Endometrium (tissue), 2 donors: ENCODE measurements at regions not wholly inside any gene's neighbourhood (a gene's known extent, or its start where the extent isn't known, plus 50 kb on each side); places are given as distances from the start of the nearest gene placed in this dataset.
"Not testable (repeated sequence)": the region's sequence is repeated elsewhere in the genome, so short reads cannot be mapped to it uniquely, and the experiment has no call there.

Experiments
- FAIRE-seq: peaks from 2 replicates; lab custom pipeline; 2012; peaks lifted over from hg19 to GRCh38; lab: Jason Lieb, UNC
- donor health status: control.
- donor health status: control.

DNA sequence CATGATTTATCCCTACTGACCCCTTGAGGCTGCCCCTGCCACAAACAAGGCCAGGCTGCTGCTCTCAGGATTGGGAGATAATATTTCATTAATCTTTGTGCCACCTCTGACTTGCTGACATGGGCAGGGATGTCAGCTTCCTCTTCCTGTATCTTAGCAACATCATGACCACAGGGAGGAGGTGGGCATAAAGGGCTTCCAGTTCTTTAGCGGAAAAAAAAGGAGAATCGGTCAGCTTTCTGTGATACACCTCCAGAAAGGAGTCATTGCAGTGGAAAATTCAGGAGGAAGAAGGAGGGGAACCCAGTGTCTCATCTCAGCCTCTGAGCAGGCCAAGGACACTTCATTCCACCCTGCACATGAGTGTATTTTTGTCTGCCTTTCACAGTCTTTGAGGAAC is 206.8 kb upstream of the SDK2 start:
- no peak for FAIRE-seq

DNA sequence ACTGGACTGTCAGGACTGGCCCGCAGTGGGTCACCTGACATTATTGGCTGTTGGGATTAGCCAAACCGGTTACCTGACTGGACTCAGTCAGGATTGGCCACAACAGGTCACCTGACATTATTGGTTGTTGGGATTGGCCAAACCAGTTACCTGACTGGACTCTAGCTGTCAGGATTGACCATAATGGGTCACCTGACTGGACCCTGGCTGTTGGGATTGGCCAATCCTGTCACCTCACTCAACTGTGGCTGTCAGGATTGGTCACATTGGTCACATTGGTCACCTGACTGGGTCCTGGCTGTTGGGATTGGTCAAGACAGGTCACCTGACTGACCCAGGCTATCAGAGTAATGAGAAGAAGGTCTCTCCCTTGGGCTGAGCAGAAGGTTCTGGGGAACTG is 207.7 kb upstream of the SDK2 start:
- no peak for FAIRE-seq

DNA sequence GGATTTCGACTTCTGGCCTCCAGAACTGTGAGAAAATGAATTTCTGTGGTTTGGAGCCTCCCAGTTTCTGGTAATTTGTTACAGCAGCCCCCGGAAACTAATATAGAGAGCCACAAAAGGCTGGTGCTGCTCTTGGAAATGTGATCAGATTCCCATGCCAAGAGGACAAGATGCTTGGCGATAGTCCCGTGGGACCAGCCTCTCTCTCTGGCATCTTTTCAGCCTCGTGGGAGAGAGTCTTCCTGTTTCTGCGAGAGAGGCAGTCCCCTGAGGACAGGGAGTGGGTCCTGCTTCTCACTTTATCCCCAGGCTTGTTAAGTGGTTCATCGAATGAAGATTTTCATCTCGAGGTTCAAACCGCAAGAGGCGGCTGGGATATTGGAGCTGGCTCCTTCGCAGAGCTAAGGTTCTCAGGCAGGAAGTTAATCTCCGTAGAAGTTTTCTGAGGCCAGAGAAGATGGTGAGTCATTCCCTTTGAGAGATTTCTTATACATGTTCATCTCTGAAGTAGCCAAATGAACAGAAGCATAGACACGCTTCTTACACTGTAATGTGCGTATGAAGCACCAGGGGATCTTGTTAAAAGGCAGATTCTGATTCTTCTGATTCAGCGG is 211.6 kb upstream of the SDK2 start:
- no peak for FAIRE-seq

- FAIRE-seq = no peak
Measured at GRCh38 chr17:73856556-73856955, 212.3 kb upstream of the SDK2 start.

- FAIRE-seq = not testable (repeated sequence)
Measured at GRCh38 chr17:73859439-73860008, 215.3 kb upstream of the SDK2 start.

DNA sequence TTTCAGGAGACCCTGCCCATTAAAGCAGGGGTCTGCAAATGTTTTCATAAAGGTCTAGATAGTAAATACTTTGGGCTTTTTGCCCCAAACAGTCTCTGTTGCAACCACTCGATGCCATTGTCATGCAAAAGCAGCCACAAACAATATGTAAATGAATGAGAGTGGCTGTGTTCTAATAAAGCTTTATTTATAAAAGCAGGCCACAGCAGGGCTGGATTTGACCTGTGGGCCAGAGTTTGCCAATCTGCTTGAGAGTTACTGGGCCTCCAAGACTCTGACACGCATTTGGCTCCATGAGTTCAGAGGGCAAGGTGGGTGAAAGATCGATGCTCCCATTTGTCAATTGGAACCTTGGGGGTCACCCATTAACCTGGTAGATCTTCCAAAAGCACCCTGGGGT is 217.3 kb upstream of the SDK2 start:
- no peak for FAIRE-seq

DNA sequence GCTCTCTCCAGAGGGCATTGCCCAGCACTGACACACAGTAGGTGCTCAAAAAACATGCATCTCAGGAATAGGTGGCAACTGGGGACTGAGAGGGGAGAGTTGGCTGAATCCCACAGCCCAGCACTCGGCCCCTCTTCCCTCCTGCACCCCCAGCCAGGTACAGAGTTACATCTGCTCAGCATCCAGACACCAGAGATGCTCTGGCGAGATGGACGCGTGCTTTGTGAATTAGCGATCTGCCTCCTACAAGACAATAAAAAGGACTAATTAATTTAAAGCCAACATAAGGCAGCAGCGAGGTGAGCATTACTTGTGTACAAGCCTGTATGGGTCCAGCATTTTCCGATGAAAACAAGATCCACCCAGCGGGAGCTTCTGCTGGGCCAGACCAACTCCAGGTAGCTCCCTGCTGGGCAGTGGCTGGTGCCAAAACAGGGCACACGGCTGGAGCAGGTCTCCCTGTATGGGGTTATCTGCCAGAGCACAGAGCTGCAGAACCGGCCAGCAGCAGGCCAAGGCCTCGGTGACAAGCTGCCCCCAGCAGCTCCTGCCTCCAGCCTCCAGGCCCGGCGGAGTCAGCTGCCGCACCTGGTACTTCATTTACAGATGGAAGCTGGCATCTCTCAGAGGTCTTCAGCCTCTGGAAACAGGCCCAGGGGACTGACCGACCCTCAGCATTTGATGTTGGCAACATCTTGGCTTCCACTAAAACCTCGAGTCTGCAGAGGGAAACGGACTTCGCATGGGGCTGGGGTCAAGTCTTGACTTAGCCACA is 219.7 kb upstream of the SDK2 start:
- no peak for FAIRE-seq

DNA sequence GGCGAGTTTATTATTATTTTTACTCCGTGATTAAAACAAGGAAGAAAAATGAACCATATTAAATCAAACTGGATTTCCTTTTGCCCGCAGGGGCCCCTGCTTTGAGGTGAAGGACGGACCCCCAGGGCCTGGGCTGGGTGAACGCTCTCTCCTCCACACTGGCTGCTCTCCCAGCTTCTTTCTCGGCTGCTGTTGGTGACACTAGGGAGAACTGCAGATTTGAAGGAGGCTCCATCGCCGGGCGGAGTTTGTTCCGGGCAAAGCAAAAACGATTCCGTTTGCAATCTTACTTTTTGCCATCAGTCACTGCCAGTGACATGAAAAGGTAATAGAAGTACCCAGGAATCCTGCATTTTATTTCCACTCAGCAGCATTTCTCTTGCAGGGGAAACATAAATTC is 221.6 kb upstream of the SDK2 start:
- FAIRE-seq = no peak

DNA sequence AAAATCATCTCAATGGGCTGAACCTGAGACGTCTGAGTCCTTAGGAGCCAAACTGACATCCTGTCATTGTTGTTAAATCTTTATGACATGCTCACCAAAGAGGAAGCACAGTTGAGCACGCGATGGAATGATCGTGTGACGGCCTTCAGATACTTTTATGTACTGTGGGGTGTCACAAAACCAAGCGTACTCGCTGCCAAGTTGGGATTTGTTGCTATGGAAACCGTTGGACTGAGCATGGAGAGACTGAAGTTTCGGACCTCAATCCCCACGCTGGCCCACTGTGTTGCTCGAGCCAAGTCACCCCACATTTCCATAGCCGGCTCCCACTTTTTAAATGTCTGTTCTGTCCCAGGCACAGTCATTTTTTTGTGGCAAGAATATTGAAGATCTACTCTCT is 222.8 kb upstream of the SDK2 start:
- FAIRE-seq = no peak

DNA sequence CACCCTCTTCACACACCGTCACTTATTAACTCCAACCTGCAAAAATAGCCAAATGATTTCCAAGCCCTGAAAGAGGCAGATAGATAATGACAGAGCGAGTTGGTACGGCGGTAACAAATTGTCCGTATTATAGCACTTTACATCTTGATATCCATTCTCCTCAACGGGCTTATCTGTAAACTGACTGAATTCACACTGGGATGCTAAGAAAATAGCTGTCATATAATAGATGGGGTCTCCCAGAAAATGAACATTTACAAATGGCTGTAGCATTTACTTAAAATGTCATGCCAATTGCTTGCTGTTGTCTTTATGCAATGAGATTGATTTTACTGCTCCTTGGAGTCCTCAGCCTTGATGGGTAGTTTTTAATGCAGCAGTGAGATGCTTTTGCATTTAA is 225.8 kb upstream of the SDK2 start:
- FAIRE-seq = no peak

DNA sequence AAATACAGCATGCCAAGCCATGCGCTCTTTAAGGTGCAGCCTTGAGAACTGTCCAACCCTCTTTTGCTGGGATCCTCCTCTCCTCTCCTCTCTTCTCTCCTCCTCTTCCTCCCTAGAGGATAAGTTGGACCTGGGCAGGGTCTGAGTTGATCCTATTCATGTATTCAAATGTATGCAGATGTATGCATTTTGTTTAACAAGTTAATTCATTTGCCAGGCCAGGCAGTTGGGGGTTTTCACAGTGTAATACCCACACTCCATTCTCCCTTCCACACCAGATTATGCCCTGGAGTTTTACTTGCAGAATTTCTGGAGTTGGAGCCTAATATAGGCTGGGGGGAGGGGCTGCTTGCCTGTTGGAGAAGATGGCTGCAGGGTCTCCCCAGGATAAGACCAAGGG is 226.2 kb upstream of the SDK2 start:
- no peak for FAIRE-seq

- no peak for FAIRE-seq
Measured at GRCh38 chr17:73872816-73873215, 228.6 kb upstream of the SDK2 start.

DNA sequence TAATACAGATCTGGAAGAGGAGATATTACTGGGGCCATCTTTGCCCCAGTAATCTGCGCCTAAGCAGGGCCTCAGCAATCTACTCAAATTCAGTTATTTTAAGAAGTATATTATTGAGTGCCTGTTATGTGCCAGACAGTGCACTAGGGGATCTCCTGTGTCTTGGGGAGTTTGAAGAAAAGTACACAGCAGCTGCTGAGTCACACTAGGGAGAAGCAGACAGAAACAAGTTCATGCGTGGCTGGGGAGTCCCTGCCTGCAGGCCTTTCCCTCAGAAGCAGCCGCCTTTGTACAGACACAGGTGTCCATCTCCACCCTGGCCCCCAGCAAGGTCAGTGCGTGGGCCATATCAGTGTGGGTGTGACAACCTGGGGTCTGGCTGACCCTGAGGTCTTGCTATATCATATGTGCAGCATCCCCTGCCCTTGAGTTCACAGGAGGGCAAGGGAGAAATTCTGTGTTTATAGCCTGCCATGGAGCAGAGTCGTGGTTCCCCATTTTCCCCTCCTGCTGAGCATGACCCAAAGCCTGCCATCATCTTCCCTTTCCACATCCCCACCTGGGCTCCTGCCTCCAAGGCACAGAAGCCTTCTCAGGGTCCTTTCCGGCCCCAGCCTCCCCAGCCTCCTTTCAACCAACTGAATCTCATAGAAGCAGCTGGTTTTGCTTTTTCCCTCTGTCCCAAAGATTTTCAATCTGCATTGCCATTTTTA is 229.9 kb upstream of the SDK2 start:
- no peak for FAIRE-seq

DNA sequence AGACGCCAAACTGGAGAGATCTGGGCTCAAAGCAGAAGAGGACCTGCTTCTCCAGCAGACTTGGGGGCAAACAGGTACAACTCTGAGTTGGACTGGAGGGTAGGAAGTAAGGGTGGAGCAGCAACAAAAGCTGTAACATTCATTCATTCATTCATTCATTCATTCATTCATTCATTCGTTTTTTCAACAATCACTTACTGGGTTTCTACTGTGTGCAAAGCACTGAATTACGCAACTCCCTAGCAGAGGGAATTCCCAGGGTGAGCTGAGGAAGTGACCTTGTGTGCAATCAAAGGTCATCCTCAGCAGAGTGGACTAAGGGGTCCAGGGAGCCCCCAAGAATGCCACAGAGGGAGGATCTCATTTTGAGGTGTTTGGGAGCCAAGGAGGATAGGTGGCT is 231.1 kb upstream of the SDK2 start:
- FAIRE-seq = no peak

DNA sequence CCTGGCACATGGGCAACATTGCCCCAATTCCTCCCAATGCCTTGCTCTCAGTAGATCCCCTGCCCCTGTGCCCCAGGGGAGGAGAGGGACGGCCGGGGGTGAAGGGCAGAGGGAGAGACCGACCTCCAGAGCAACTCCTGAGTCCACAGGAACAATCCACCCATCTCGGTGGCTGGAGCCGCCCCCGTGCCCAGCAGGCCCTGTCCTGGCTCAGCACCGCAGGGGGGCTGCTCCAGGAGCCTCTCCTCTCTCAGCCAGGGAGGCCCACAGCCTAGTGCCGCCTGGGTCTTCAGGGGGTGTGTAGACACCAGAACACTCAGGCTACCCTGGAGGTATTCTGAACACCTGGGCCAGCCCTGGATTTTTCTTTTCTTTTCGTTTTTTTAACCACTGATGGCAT is 233.7 kb upstream of the SDK2 start:
- FAIRE-seq = no peak

DNA sequence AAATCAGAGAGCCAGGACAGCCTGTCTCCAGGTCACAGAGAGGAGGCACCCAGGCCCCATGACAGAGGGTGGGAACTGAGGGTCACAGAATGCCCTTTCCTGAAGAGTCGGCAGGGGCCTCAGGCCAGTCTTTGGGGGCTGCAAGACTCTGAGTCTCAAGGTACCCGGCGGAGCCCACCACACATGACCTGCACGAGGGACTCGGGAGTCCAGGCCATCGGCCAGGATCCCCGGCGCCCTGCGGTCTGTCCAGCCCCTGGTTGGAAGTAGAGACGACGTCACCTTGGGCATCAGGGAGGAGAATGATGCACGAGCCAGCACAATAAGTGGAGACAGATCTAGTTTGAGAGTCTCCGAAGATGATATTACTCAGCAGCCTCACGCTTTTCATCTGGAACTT is 234.7 kb upstream of the SDK2 start:
- no peak for FAIRE-seq

DNA sequence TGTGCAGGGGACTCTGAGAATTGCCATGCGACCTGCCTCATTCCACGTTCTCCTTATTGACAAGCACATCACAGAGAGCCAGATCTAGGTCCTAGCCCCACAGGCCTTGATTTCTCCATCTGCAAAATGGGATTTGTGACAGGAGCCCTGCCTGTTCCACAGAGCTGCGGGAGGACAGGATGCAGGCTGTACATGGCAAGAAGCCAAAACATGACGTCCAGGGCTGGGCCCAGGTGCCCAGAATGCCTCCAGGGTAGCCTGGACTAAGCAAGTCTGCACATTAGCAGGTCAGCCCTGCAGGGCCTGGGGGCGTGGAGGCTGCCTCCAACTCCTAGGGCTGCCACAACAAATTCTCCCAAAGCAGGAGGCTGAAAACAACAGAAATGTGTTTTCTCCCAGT is 235.7 kb upstream of the SDK2 start:
- no peak for FAIRE-seq

GRCh38 chr17:73882590-73882989 is 238.3 kb upstream of the SDK2 start:
- no peak for FAIRE-seq

DNA sequence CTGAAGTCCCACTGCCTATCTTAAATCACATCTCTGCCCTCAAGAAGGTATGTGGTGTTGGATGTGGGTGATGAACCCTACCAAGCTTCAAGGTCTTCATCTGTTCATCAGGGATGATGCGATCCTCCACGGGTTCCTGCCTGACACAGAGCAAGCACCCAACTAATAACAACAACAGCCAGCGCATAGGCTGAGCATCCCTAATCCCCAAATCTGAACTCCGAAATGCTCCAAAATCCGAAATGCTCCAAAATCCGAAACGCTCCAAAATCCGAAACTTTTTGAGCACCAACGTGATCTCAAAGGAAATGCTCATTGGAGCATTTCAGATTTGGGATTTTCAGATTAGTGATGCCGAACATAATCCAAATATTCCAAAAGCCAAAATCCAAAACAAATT is 238.9 kb upstream of the SDK2 start:
- no peak for FAIRE-seq

GRCh38 chr17:73887739-73888138 is 243.5 kb upstream of the SDK2 start:
- FAIRE-seq = no peak

DNA sequence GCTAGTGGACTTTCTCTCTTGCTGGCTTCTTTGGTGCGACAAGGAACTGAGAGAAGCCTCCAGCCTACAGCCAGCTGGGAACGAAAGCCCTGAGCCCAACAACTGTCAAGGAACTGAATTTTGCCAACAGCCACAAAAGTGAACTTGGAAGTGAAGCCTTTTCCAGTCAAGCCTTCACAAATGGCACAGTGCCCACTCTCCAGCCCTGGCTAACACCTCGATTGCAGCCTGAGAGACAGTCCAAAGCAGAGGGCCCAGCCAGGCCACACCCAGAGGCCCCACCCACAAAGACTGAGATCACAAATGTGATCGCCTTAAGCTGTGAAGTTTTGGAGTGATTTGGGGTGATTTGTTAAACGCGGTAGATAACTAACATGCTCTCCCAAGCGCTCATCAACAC is 244.6 kb upstream of the SDK2 start:
- FAIRE-seq = no peak

DNA sequence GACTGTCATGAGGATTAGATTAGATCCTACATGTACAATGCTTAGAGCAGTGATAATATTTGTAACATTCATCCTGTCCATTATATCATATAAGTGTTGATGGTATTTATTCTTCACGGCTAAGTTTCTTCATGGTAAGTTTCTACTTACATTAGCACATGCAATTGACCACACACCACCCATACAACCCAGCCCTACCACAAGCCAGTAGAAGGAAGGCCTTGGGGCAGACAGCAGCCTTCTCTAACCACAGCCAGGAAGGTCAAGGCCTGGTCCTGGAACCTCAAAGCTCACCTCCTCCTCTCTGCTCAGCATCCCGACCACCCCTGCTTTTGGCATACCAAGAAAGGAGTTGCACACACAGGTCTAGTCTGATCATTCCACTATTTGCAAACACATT is 245.2 kb upstream of the SDK2 start:
- FAIRE-seq = no peak

GRCh38 chr17:73890831-73891405 is 246.7 kb upstream of the SDK2 start:
- FAIRE-seq = no peak
